ENCODE measurements at regions not wholly inside any gene's neighbourhood (a gene's known extent, or its start where the extent isn't known, plus 50 kb on each side); places are given as distances from the start of the nearest gene placed in this dataset.

GRCh38 chr20:6590891-6591637 is 176.4 kb upstream of the BMP2 start (continued):
- no peak for TF ChIP-seq ZNF44 (CRISPR knock-in tag; IDR thresholded peaks at IDR 0.05)

GRCh38 chr20:6588296-6588695 is 179.2 kb upstream of the BMP2 start:
- ChIA-PET CTCF (ENCODE audit: low intra/inter-chr PET ratio, low total read pairs) (no interaction called here), POLR2A (no interaction called here)
- WGBS (ENCODE audit: low lambda C conversion rate): 32% methylated on average over 2 of the region's 2 CpGs
- no peaks in the 10 kb centered on the region for H3K27me3 ChIP-seq (ENCODE audit: control insufficient read depth in 1 of 2, insufficient read depth in 2 of 2, low read length in 2 of 2)
- H3K27ac ChIP-seq (ENCODE audit: extremely low read length, insufficient read depth, low read length): no peak overlapping the region
- no peaks in the 10 kb centered on the region for H3K79me2 ChIP-seq (ENCODE audit: insufficient read depth, low read length)
- H2AFZ ChIP-seq (ENCODE audit: low read length): no peak overlapping the region
- no peak overlapping the region for H3K4me2 ChIP-seq (ENCODE audit: low read depth, low read length)
- no peak for TF ChIP-seq ZNF121 (CRISPR knock-in tag; IDR thresholded peaks at IDR 0.05)
- TF ChIP-seq DDIT3 (CRISPR knock-in tag; IDR thresholded peaks at IDR 0.05): no peak
- no peak for TF ChIP-seq HOXD1 (CRISPR knock-in tag; IDR thresholded peaks at IDR 0.05)
- no peak for TF ChIP-seq ZNF317 (CRISPR knock-in tag; IDR thresholded peaks at IDR 0.05)
- TF ChIP-seq DPF2 (CRISPR knock-in tag; IDR thresholded peaks at IDR 0.05; ENCODE audit: borderline replicate concordance, low read depth): no peak
- TF ChIP-seq ZBTB34 (CRISPR knock-in tag; IDR thresholded peaks at IDR 0.05): no peak
- no peak for TF ChIP-seq ZMAT3 (CRISPR knock-in tag; conservative IDR thresholded peaks at IDR 0.05)
- TF ChIP-seq CBX2 (IDR thresholded peaks at IDR 0.05; ENCODE audit: low read depth, low read length): no peak
- no peak for TF ChIP-seq CBX2 (CRISPR knock-in tag; IDR thresholded peaks at IDR 0.05; ENCODE audit: low read depth)
- no peak for TF ChIP-seq RBM22 (optimal IDR thresholded peaks at IDR 0.05; ENCODE audit: low read length)
- DNase-seq (ENCODE audit: low spot score) (no peak), ATAC-seq (no peak), FAIRE-seq (no peak)
- no TSS peak for BruUV-seq (replicated peaks)
- H3K4me3 ChIP-seq (replicated peaks in 1 of 3; ENCODE audit: insufficient read depth in 1 of 3, low read depth in 2 of 3, low read length in 3 of 3): no peak overlapping the region
- H3K36me3 ChIP-seq (replicated peaks in 1 of 2; ENCODE audit: control insufficient read depth in 1 of 2, insufficient read depth in 2 of 2, low read length in 2 of 2): no peaks in the 10 kb centered on the region
- intact Hi-C loops (cut with micrococcal nuclease; ENCODE audit: unreplicated experiment): no loop called here
- H4K20me1 ChIP-seq (ENCODE audit: insufficient read depth, low read length): no peaks in the 10 kb centered on the region
- in situ Hi-C loops (cut with HindIII; ENCODE audit: extremely low pct_ligation_motif_present, low pct_unique_long_range_greater_than_20kb): no loop called here
- H3K9ac ChIP-seq (ENCODE audit: insufficient read depth, low read depth, low read length): no peak overlapping the region
- no peaks in the 10 kb centered on the region for H3K4me1 ChIP-seq (ENCODE audit: insufficient read depth, low read length)
- no peaks in the 10 kb centered on the region for H3K9me3 ChIP-seq (ENCODE audit: low read length)
